Testis (tissue), 2 donors: ENCODE measurements at regions not wholly inside any gene's neighbourhood (a gene's known extent, or its start where the extent isn't known, plus 50 kb on each side); places are given as distances from the start of the nearest gene placed in this dataset.

ENCODE experiments used
- CTCF ChIP-seq, 3 experiments: fragments of 450-650 bp in 2 of 3; fragments of 200-600 bp in 1 of 3; sonication (generic) in 1 of 3; IDR thresholded peaks; one replicate each; pipeline ENCODE4 v1.5.1; 2016 to 2019; ENCODE audit warnings: antibody characterized with exemption in 3 of 3, mild to moderate bottlenecking in 2 of 3, moderate library complexity in 1 of 3
- POLR2A ChIP-seq: fragments of 450-650 bp; IDR thresholded peaks from one replicate; pipeline ENCODE4 v1.6.1; 2017; ENCODE audit warnings: antibody characterized with exemption, mild to moderate bottlenecking, moderate library complexity

- no peak for TF ChIP-seq CTCF (IDR thresholded peaks at IDR 0.05)
- TF ChIP-seq POLR2A, result no peak
Measured at GRCh38 chr7:145394126-145394525, 558.3 kb upstream of the TPK1 start.
